ENCODE measurements at regions not wholly inside any gene's neighbourhood (a gene's known extent, or its start where the extent isn't known, plus 50 kb on each side); places are given as distances from the start of the nearest gene placed in this dataset.

- Histone ChIP-seq H3K4me3 (no peak overlapping the region), H3K4me1 (no peaks in the 10 kb centered on the region), H3K27me3 (no peaks in the 10 kb centered on the region), H3K9me3 (no peaks in the 10 kb centered on the region), H3K27ac (no peak overlapping the region), H3K36me3 (no peaks in the 10 kb centered on the region)
- TF ChIP-seq EP300 (IDR thresholded peaks at IDR 0.05): no peak
- TF ChIP-seq POLR2AphosphoS5 (IDR thresholded peaks at IDR 0.05): no peak
- no peak for TF ChIP-seq CTCF (IDR thresholded peaks at IDR 0.05)
- no peak for TF ChIP-seq POLR2A (IDR thresholded peaks at IDR 0.05)
- intact Hi-C loops (cut with DNase I): no loop called here
- 44 to 65% methylated on average over 2 of the region's 2 CpGs for WGBS, 2 donors
- DNase-seq: no peak
Measured at GRCh38 chr6:7035837-7036249, 71.9 kb upstream of the RREB1 start.

- Histone ChIP-seq H3K4me3 (no peak overlapping the region), H3K4me1 (no peaks in the 10 kb centered on the region), H3K27ac (no peak overlapping the region), H3K36me3 (no peaks in the 10 kb centered on the region), H3K9me3 (no peaks in the 10 kb centered on the region), H3K27me3 (no peaks in the 10 kb centered on the region)
- 53 to 82% methylated on average over 3 of the region's 3 CpGs for WGBS, 2 donors
- no peak for DNase-seq
- intact Hi-C loops (cut with DNase I): no loop called here
- no peak for TF ChIP-seq CTCF (IDR thresholded peaks at IDR 0.05)
- TF ChIP-seq POLR2A (IDR thresholded peaks at IDR 0.05): no peak
- no peak for TF ChIP-seq EP300 (IDR thresholded peaks at IDR 0.05)
- no peak for TF ChIP-seq POLR2AphosphoS5 (IDR thresholded peaks at IDR 0.05)
Measured at GRCh38 chr6:7041511-7042026, 66.2 kb upstream of the RREB1 start.

- no peaks in the 10 kb centered on the region for H3K9me3 ChIP-seq
- DNase-seq: no peak
- no peaks in the 10 kb centered on the region for H3K4me1 ChIP-seq
- no peaks in the 10 kb centered on the region for H3K27me3 ChIP-seq
- intact Hi-C loops (cut with DNase I): no loop called here
- 49 to 53% methylated on average over 12 of the region's 12 CpGs for WGBS, 2 donors
- H3K36me3 ChIP-seq: no peaks in the 10 kb centered on the region
- H3K4me3 ChIP-seq: no peak overlapping the region
- H3K27ac ChIP-seq: no peak overlapping the region
- TF ChIP-seq POLR2AphosphoS5 (IDR thresholded peaks at IDR 0.05): no peak
- no peak for TF ChIP-seq POLR2A (IDR thresholded peaks at IDR 0.05)
- no peak for TF ChIP-seq CTCF (IDR thresholded peaks at IDR 0.05)
- no peak for TF ChIP-seq EP300 (IDR thresholded peaks at IDR 0.05)
Measured at GRCh38 chr6:7042056-7042653, 65.6 kb upstream of the RREB1 start.

- 75 to 81% methylated on average over 11 of the region's 11 CpGs for WGBS, 2 donors
- Histone ChIP-seq H3K36me3 (no peaks in the 10 kb centered on the region), H3K27me3 (no peaks in the 10 kb centered on the region), H3K27ac (no peak overlapping the region), H3K9me3 (no peaks in the 10 kb centered on the region), H3K4me1 (no peaks in the 10 kb centered on the region), H3K4me3 (no peak overlapping the region)
- no peak for DNase-seq
- intact Hi-C loops (cut with DNase I): no loop called here
- no peak for TF ChIP-seq POLR2AphosphoS5 (IDR thresholded peaks at IDR 0.05)
- TF ChIP-seq EP300 (IDR thresholded peaks at IDR 0.05): no peak
- no peak for TF ChIP-seq CTCF (IDR thresholded peaks at IDR 0.05)
- TF ChIP-seq POLR2A (IDR thresholded peaks at IDR 0.05): no peak
Measured at GRCh38 chr6:7042654-7043545, 64.9 kb upstream of the RREB1 start.
